ENCODE measurements at regions not wholly inside any gene's neighbourhood (a gene's known extent, or its start where the extent isn't known, plus 50 kb on each side); places are given as distances from the start of the nearest gene placed in this dataset.
"Not testable (repeated sequence)": the region's sequence is repeated elsewhere in the genome, so short reads cannot be mapped to it uniquely, and the experiment has no call there.

DNA sequence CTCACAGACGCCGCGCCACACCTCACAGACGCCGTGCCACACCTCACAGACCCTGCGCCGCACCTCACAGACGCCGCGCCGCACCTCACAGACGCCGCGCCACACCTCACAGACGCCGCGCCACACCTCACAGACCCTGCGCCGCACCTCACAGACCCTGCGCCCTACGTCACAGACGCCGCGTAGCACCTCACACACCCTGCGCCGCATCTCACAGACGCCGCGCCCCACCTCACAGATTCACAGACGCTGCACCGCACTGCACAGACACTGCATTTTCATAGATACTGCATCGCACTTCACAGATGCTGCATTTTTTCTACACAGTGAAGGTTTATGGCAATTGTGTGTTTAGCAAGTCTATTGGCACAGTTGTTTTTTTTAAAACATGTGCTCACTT lies 657.8 kb downstream of the TRIML1 start:
- TF ChIP-seq, protein P1, sequence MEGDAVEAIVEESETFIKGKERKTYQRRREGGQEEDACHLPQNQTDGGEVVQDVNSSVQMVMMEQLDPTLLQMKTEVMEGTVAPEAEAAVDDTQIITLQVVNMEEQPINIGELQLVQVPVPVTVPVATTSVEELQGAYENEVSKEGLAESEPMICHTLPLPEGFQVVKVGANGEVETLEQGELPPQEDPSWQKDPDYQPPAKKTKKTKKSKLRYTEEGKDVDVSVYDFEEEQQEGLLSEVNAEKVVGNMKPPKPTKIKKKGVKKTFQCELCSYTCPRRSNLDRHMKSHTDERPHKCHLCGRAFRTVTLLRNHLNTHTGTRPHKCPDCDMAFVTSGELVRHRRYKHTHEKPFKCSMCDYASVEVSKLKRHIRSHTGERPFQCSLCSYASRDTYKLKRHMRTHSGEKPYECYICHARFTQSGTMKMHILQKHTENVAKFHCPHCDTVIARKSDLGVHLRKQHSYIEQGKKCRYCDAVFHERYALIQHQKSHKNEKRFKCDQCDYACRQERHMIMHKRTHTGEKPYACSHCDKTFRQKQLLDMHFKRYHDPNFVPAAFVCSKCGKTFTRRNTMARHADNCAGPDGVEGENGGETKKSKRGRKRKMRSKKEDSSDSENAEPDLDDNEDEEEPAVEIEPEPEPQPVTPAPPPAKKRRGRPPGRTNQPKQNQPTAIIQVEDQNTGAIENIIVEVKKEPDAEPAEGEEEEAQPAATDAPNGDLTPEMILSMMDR (conservative IDR thresholded peaks at IDR 0.05; ENCODE audit: low read depth, low read length), result not testable (repeated sequence)
- TF ChIP-seq EZH2phosphoT487 (IDR thresholded peaks at IDR 0.05; ENCODE audit: borderline replicate concordance, low read length), result not testable (repeated sequence)

Data from PC-3 (cell line).